SK-N-SH (cell line): ENCODE measurements at regions not wholly inside any gene's neighbourhood (a gene's known extent, or its start where the extent isn't known, plus 50 kb on each side); places are given as distances from the start of the nearest gene placed in this dataset.

Experiments
- CTCF ChIA-PET: fragments of 300-600, 350-600 bp; formaldehyde crosslinking; extraction: SDS; loops from one replicate; lab custom pipeline; 2021; lab: Yijun Ruan, JAX
- POLR2A ChIA-PET: fragments of 350-600 bp; sonication (Branson Sonifier 250); formaldehyde crosslinking; extraction: SDS; loops from one replicate; lab custom pipeline; 2020; ENCODE audit warnings: antibody characterized with exemption, inconsistent platforms; lab: Yijun Ruan, JAX
- DNase-seq: peaks from one replicate; pipeline ENCODE4 v3.0.0; 2012
- H2AFZ ChIP-seq: fragments of 200-600 bp; sonication (generic); 2 replicates; pipeline ENCODE4 v1.8.1; 2016; ENCODE audit warnings: antibody characterized with exemption, mild to moderate bottlenecking, low read depth
- H3F3A ChIP-seq: fragments of 200-600 bp; sonication (generic); replicated peaks from 2 replicates; pipeline ENCODE3; 2016; ENCODE audit warnings: antibody characterized with exemption, mild to moderate bottlenecking; ENCODE audit not compliant: insufficient read depth
- H3K27ac ChIP-seq, 2 experiments: fragments of 200-500 bp in 1 of 2; fragments of 200-600 bp in 1 of 2; sonication (Bioruptor generic) in 1 of 2; sonication (generic), shearing (Covaris generic) in 1 of 2; 2 replicates each; pipeline versions ENCODE4 v1.5.1 to v1.6.1; 2014 to 2016; ENCODE audit warnings: low read depth in 2 of 2, inconsistent platforms in 1 of 2, low read length in 1 of 2, mild to moderate bottlenecking in 1 of 2, mixed read lengths in 1 of 2
- H3K27me3 ChIP-seq: fragments of 200-600 bp; sonication (generic), shearing (Covaris generic); 2 replicates; pipeline ENCODE4 v1.6.1; 2016; ENCODE audit warnings: mixed run types; ENCODE audit not compliant: insufficient read depth
- H3K36me3 ChIP-seq, 2 experiments: fragments of 200-500 bp in 1 of 2; fragments of 200-600 bp in 1 of 2; sonication (Bioruptor generic) in 1 of 2; sonication (generic) in 1 of 2; replicated peaks in 1 of 2; 2 replicates each; pipeline versions ENCODE3 to v1.5.1; 2014 to 2016; ENCODE audit warnings: low read length in 1 of 2, mild to moderate bottlenecking in 1 of 2; ENCODE audit not compliant: insufficient read depth in 2 of 2, control insufficient read depth in 1 of 2
- H3K4me1 ChIP-seq, 2 experiments: fragments of 200-500 bp in 1 of 2; fragments of 200-600 bp in 1 of 2; sonication (Bioruptor generic) in 1 of 2; sonication (generic), shearing (Covaris generic) in 1 of 2; 2 replicates each; pipeline versions ENCODE4 v1.5.1 to v1.6.1; 2014 to 2016; ENCODE audit warnings: low read depth in 1 of 2, low read length in 1 of 2, mixed run types in 1 of 2; ENCODE audit not compliant: insufficient read depth in 2 of 2, control insufficient read depth in 1 of 2
- H3K4me2 ChIP-seq: fragments of 200-600 bp; sonication (generic), shearing (Covaris generic); 2 replicates; pipeline ENCODE4 v1.6.1; 2017; ENCODE audit warnings: mixed run types
- H3K4me3 ChIP-seq, 2 experiments: fragments of 200-500 bp in 1 of 2; fragments of 200-600 bp in 1 of 2; sonication (Bioruptor generic) in 1 of 2; sonication (generic), shearing (Covaris generic) in 1 of 2; 2 replicates each; pipeline versions ENCODE4 v1.5.1 to v1.8.1; 2014 to 2016; ENCODE audit warnings: low read depth in 2 of 2, inconsistent platforms in 1 of 2, low read length in 1 of 2, mild to moderate bottlenecking in 1 of 2, mixed read lengths in 1 of 2, moderate library complexity in 1 of 2
- H3K79me2 ChIP-seq: fragments of 200-600 bp; sonication (generic); 2 replicates; pipeline ENCODE4 v1.8.1; 2017; ENCODE audit warnings: mild to moderate bottlenecking; ENCODE audit not compliant: insufficient read depth
- H3K9ac ChIP-seq: fragments of 200-600 bp; sonication (generic); 2 replicates; pipeline ENCODE4 v1.6.1; 2017; ENCODE audit warnings: mixed run types
- H3K9me2 ChIP-seq: fragments of 200-600 bp; sonication (generic); 2 replicates; pipeline ENCODE4 v1.6.1; 2017; ENCODE audit warnings: mixed run types
- H3K9me3 ChIP-seq: fragments of 200-600 bp; sonication (generic); 2 replicates; pipeline ENCODE4 v1.6.1; 2017; ENCODE audit warnings: mixed run types, mild to moderate bottlenecking, moderate library complexity
- H4K20me1 ChIP-seq: fragments of 200-600 bp; sonication (generic); 2 replicates; pipeline ENCODE4 v1.6.1; 2017; ENCODE audit warnings: mild to moderate bottlenecking, mixed run types; ENCODE audit not compliant: insufficient read depth
- ELF1 ChIP-seq: IDR thresholded peaks from 2 replicates; pipeline ENCODE4 v1.4.0; 2012
- EP300 ChIP-seq, 2 experiments: IDR thresholded peaks; 2 replicates each; pipeline versions ENCODE4 v1.4.0 to v1.6.1; 2012; ENCODE audit warnings: borderline replicate concordance in 1 of 2, low read depth in 1 of 2, low read length in 1 of 2
- EZH2phosphoT487 ChIP-seq: fragments of 200-600 bp; sonication (generic); IDR thresholded peaks from 2 replicates; pipeline ENCODE4 v1.6.1; 2017; ENCODE audit warnings: low read depth, mixed run types, mild to moderate bottlenecking, antibody characterized with exemption, moderate library complexity, borderline replicate concordance
- FOSL2 ChIP-seq: IDR thresholded peaks from 2 replicates; pipeline ENCODE4 v1.4.0; 2012; ENCODE audit warnings: low read depth, mild to moderate bottlenecking, moderate library complexity, borderline replicate concordance
- FOXJ3 ChIP-seq: sonication (generic); formaldehyde crosslinking; IDR thresholded peaks from 2 replicates; pipeline ENCODE4 v1.5.1; 2020; ENCODE audit warnings: mild to moderate bottlenecking, missing genetic modification reagents
- GABPA ChIP-seq: IDR thresholded peaks from 2 replicates; pipeline ENCODE4 v1.4.0; 2012; ENCODE audit warnings: low read depth, mild to moderate bottlenecking
- GATA2 ChIP-seq: sonication (generic); formaldehyde crosslinking; IDR thresholded peaks from 2 replicates; pipeline ENCODE4 v1.5.0; 2020; ENCODE audit warnings: mild to moderate bottlenecking, missing genetic modification reagents
- MAX ChIP-seq: IDR thresholded peaks from 2 replicates; pipeline ENCODE4 v1.4.0; 2012; ENCODE audit warnings: low read depth
- MEF2A ChIP-seq: IDR thresholded peaks from 2 replicates; pipeline ENCODE4 v1.4.0; 2012; ENCODE audit warnings: low read depth, borderline replicate concordance
- MXI1 ChIP-seq: IDR thresholded peaks from 2 replicates; pipeline ENCODE4 v1.6.1; 2012; ENCODE audit warnings: mild to moderate bottlenecking, low read depth, low read length, improper control_type of control experiment
- NFIC ChIP-seq: IDR thresholded peaks from 2 replicates; pipeline ENCODE4 v1.4.0; 2012; ENCODE audit warnings: borderline replicate concordance
- RCOR1 ChIP-seq: fragments of 150-350 bp; IDR thresholded peaks from 2 replicates; pipeline ENCODE4 v1.6.1; 2017; ENCODE audit warnings: antibody characterized with exemption, low read length
- RFX5 ChIP-seq: IDR thresholded peaks from 2 replicates; pipeline ENCODE4 v1.6.1; 2012; ENCODE audit warnings: mild to moderate bottlenecking, improper control_type of control experiment, low read length
- SIN3A ChIP-seq: IDR thresholded peaks from 2 replicates; pipeline ENCODE4 v1.6.1; 2012; ENCODE audit warnings: low read depth, mild to moderate bottlenecking, low read length, moderate library complexity, borderline replicate concordance
- TAF1 ChIP-seq: IDR thresholded peaks from 2 replicates; pipeline ENCODE4 v1.6.1; 2012; ENCODE audit warnings: low read depth, mild to moderate bottlenecking, low read length, moderate library complexity, borderline replicate concordance
- TCF12 ChIP-seq: IDR thresholded peaks from 2 replicates; pipeline ENCODE4 v1.4.0; 2012
- YY1 ChIP-seq: IDR thresholded peaks from 2 replicates; pipeline ENCODE4 v1.4.0; 2012; ENCODE audit warnings: low read depth, mild to moderate bottlenecking
- WGBS: methylation state at CpG from one replicate; pipeline ENCODE4 v1.1.6; 2017; ENCODE audit warnings: low lambda C conversion rate; 5-methylcytosine and 5-hydroxymethylcytosine counted together
- TF ChIP-seq, protein P1 (sequence below): IDR thresholded peaks from 2 replicates; pipeline ENCODE4; 2012
- TF ChIP-seq, protein P2 (sequence below): fragments of 150-350 bp; IDR thresholded peaks from 2 replicates; pipeline ENCODE4 v1.6.1; 2016; ENCODE audit warnings: mild to moderate bottlenecking, low read depth, low read length
- TF ChIP-seq, protein P3 (sequence below): fragments of 200-600 bp; sonication (generic); IDR thresholded peaks from 2 replicates; pipeline ENCODE4 v1.6.1; 2017; ENCODE audit warnings: antibody characterized with exemption, mild to moderate bottlenecking, moderate library complexity
- TF ChIP-seq, protein P4 (sequence below): fragments of 150-350 bp; IDR thresholded peaks from 2 replicates; pipeline ENCODE4 v1.6.1; 2017; ENCODE audit warnings: antibody characterized with exemption, low read length, low read depth, borderline replicate concordance

- TF ChIP-seq, protein P1, sequence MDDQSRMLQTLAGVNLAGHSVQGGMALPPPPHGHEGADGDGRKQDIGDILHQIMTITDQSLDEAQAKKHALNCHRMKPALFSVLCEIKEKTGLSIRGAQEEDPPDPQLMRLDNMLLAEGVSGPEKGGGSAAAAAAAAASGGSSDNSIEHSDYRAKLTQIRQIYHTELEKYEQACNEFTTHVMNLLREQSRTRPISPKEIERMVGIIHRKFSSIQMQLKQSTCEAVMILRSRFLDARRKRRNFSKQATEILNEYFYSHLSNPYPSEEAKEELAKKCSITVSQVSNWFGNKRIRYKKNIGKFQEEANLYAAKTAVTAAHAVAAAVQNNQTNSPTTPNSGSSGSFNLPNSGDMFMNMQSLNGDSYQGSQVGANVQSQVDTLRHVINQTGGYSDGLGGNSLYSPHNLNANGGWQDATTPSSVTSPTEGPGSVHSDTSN = no peak
- no peak for TF ChIP-seq TCF12
- TF ChIP-seq FOXJ3 (CRISPR knock-in tag) = no peak
- TF ChIP-seq, protein P2, sequence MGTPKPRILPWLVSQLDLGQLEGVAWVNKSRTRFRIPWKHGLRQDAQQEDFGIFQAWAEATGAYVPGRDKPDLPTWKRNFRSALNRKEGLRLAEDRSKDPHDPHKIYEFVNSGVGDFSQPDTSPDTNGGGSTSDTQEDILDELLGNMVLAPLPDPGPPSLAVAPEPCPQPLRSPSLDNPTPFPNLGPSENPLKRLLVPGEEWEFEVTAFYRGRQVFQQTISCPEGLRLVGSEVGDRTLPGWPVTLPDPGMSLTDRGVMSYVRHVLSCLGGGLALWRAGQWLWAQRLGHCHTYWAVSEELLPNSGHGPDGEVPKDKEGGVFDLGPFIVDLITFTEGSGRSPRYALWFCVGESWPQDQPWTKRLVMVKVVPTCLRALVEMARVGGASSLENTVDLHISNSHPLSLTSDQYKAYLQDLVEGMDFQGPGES = no peak
- TF ChIP-seq FOSL2 = no peak
- TF ChIP-seq, protein P3, sequence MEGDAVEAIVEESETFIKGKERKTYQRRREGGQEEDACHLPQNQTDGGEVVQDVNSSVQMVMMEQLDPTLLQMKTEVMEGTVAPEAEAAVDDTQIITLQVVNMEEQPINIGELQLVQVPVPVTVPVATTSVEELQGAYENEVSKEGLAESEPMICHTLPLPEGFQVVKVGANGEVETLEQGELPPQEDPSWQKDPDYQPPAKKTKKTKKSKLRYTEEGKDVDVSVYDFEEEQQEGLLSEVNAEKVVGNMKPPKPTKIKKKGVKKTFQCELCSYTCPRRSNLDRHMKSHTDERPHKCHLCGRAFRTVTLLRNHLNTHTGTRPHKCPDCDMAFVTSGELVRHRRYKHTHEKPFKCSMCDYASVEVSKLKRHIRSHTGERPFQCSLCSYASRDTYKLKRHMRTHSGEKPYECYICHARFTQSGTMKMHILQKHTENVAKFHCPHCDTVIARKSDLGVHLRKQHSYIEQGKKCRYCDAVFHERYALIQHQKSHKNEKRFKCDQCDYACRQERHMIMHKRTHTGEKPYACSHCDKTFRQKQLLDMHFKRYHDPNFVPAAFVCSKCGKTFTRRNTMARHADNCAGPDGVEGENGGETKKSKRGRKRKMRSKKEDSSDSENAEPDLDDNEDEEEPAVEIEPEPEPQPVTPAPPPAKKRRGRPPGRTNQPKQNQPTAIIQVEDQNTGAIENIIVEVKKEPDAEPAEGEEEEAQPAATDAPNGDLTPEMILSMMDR = no peak
- TF ChIP-seq GABPA = no peak
- no peak for TF ChIP-seq YY1
- TF ChIP-seq EP300 (IDR thresholded peaks at IDR 0.05; ENCODE audit: borderline replicate concordance in 1 of 2, low read depth in 1 of 2, low read length in 1 of 2) = no peak
- TF ChIP-seq MAX = no peak
- TF ChIP-seq MXI1 = no peak
These were observed 372.2 kb downstream of the ADAM29 start (continued) for GRCh38 chr4:175290401-175290800.

DNA sequence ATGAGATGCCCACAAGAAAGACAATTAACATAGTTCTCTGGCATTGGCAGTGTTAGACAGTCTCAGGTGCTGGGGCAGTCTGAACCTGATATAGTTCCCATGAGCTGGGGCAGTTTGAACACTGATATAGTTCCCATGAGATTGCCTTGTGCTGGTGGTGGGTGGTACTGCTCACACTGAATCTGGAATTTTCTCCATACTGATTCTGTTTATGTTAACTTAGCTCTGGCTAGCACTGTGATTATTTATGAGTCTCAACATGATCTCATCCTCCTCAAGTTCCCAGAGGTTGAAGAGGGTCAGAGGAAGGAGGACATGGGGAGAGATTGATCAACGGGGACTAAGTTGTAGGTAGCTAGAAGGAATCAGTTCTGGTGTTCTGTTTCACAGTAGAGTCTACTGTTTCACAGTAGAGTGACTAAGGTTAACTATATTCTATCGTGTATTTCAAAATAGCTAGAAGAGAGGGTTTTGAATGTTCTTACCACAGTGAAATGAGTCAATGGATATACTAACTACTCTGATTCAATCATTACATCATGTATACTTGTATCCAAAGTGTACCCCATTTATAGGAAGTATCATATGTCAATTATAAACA is 379.9 kb downstream of the ADAM29 start:
- ChIA-PET POLR2A (no interaction called here), CTCF (interaction anchor here (1.0 kb wide), 1 partner anchor 238 kb away, joined by 3 read pairs; no protein-coding TSS in a partner anchor)
- Histone ChIP-seq H3K36me3 (no peaks in the 10 kb centered on the region), H4K20me1 (no peaks in the 10 kb centered on the region), H3K27me3 (no peaks in the 10 kb centered on the region), H3K27ac (no peak overlapping the region), H3K4me1 (no peaks in the 10 kb centered on the region), H2AFZ (no peak overlapping the region), H3K4me3 (no peak overlapping the region), H3K79me2 (no peaks in the 10 kb centered on the region), H3F3A (no peaks in the 10 kb centered on the region), H3K4me2 (no peak overlapping the region), H3K9me3 (no peaks in the 10 kb centered on the region), H3K9me2 (no peaks in the 10 kb centered on the region), H3K9ac (no peak overlapping the region)
- 37% methylated on average over 2 of the region's 2 CpGs for WGBS
- TF ChIP-seq FOSL2 (no peak), RFX5 (no peak), TAF1 (no peak), FOXJ3 (CRISPR knock-in tag) (no peak), NFIC (no peak), TCF12 (no peak), ELF1 (no peak), MEF2A (no peak), MXI1 (no peak), SIN3A (no peak), GATA2 (no peak), RCOR1 (no peak), EZH2phosphoT487 (no peak)
- TF ChIP-seq, protein P3 = no peak
- TF ChIP-seq, protein P4, sequence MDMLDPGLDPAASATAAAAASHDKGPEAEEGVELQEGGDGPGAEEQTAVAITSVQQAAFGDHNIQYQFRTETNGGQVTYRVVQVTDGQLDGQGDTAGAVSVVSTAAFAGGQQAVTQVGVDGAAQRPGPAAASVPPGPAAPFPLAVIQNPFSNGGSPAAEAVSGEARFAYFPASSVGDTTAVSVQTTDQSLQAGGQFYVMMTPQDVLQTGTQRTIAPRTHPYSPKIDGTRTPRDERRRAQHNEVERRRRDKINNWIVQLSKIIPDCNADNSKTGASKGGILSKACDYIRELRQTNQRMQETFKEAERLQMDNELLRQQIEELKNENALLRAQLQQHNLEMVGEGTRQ = no peak
- TF ChIP-seq, all 33 proteins: peak for 0
- DNase-seq = no peak
